Endothelial cell of umbilical vein (primary cell): ENCODE measurements at regions not wholly inside any gene's neighbourhood (a gene's known extent, or its start where the extent isn't known, plus 50 kb on each side); places are given as distances from the start of the nearest gene placed in this dataset.

Source experiments
- BruUV-seq: library from RNA; stranded (reverse); fragments of 400-500 nt; replicated peaks from 2 replicates; lab custom pipeline; 2021; lab: Mats Ljungman, UMichigan
- CTCF ChIA-PET: fragments of 300-600, 350-600 bp; sonication (Branson Sonifier 250); formaldehyde crosslinking; loops from one replicate; lab custom pipeline; 2021; ENCODE audit warnings: antibody characterized with exemption, inconsistent platforms; lab: Charles Lee
- POLR2A ChIA-PET: fragments of 300-600, 350-600 bp; sonication (Branson Sonifier 250); formaldehyde crosslinking; loops from one replicate; lab custom pipeline; 2021; ENCODE audit warnings: antibody characterized with exemption, inconsistent platforms; lab: Charles Lee
- DNase-seq: peaks from one replicate; pipeline ENCODE4 v3.0.0-alpha.2; 2011; ENCODE audit warnings: low read depth, low spot score
- FAIRE-seq: peaks from 2 replicates; lab custom pipeline; 2011; peaks lifted over from hg19 to GRCh38; lab: Jason Lieb, UNC
- H2AFZ ChIP-seq: 2 replicates; pipeline ENCODE4 v1.6.0; 2012; ENCODE audit warnings: low read depth, low read length, control low read depth, inconsistent platforms
- H3K27ac ChIP-seq: 2 replicates; pipeline ENCODE4 v1.5.1; 2011; ENCODE audit warnings: low read depth, mild to moderate bottlenecking, control low read depth, low read length, moderate library complexity; ENCODE audit not compliant: insufficient read depth
- H3K27me3 ChIP-seq, 2 experiments: 2 replicates each; pipeline versions ENCODE4 v1.6.0 to v1.6.1; 2011; ENCODE audit warnings: low read length in 2 of 2, mixed read lengths in 1 of 2; ENCODE audit not compliant: control insufficient read depth in 2 of 2, insufficient read depth in 2 of 2
- H3K36me3 ChIP-seq, 2 experiments: 2 replicates in 1 of 2; 3 replicates in 1 of 2; pipeline ENCODE4 v1.5.1; 2011; ENCODE audit warnings: low read length in 2 of 2, mild to moderate bottlenecking in 1 of 2, moderate library complexity in 1 of 2; ENCODE audit not compliant: control insufficient read depth in 2 of 2, insufficient read depth in 2 of 2; ENCODE audit errors: extremely low read depth in 1 of 2
- H3K4me1 ChIP-seq: 3 replicates; pipeline ENCODE4 v1.5.1; 2011; ENCODE audit warnings: mild to moderate bottlenecking, low read length; ENCODE audit not compliant: control insufficient read depth, insufficient read depth; ENCODE audit errors: extremely low read depth
- H3K4me2 ChIP-seq: 2 replicates; pipeline ENCODE4 v1.6.1; 2011; ENCODE audit warnings: low read length, control low read depth, mixed read lengths; ENCODE audit not compliant: insufficient read depth
- H3K4me3 ChIP-seq, 3 experiments: fragments of 200-600 bp in 1 of 3; sonication (generic), shearing (Covaris generic) in 1 of 3; replicated peaks in 1 of 3; 2 replicates each; pipeline ENCODE4 v1.5.1; 2011 to 2016; ENCODE audit warnings: control low read depth in 3 of 3, low read length in 3 of 3, mild to moderate bottlenecking in 2 of 3, inconsistent platforms in 1 of 3, low read depth in 1 of 3, moderate library complexity in 1 of 3; ENCODE audit not compliant: insufficient read depth in 1 of 3
- H3K79me2 ChIP-seq: 2 replicates; pipeline ENCODE4 v1.6.0; 2012; ENCODE audit warnings: low read length, inconsistent platforms; ENCODE audit not compliant: control insufficient read depth, insufficient read depth
- H3K9ac ChIP-seq: replicated peaks from 2 replicates; pipeline ENCODE3; 2011; ENCODE audit warnings: low read length, control low read depth; ENCODE audit not compliant: insufficient read depth; ENCODE audit errors: extremely low read depth
- H3K9me1 ChIP-seq: replicated peaks from 3 replicates; pipeline ENCODE4 v1.6.0; 2011; ENCODE audit warnings: mild to moderate bottlenecking, low read length; ENCODE audit not compliant: control insufficient read depth, insufficient read depth; ENCODE audit errors: extremely low read depth
- H3K9me3 ChIP-seq: replicated peaks from 2 replicates; pipeline ENCODE4 v1.5.1; 2012; ENCODE audit warnings: low read length, inconsistent platforms; ENCODE audit not compliant: control insufficient read depth, insufficient read depth
- H4K20me1 ChIP-seq: replicated peaks from 2 replicates; pipeline ENCODE3; 2011; ENCODE audit warnings: mild to moderate bottlenecking, low read length; ENCODE audit not compliant: control insufficient read depth, insufficient read depth; ENCODE audit errors: extremely low read depth
- CTCF ChIP-seq, 2 donors: IDR thresholded peaks; 1 replicate in 1 of 2; 2 replicates in 1 of 2; pipeline ENCODE4 v1.5.1; 2011; ENCODE audit warnings: low read length in 2 of 2, mild to moderate bottlenecking in 2 of 2, moderate library complexity in 2 of 2, control low read depth in 1 of 2, inconsistent platforms in 1 of 2, low read depth in 1 of 2; ENCODE audit not compliant: insufficient read depth in 1 of 2; ENCODE audit errors: extremely low read depth in 1 of 2
- EZH2 ChIP-seq: IDR thresholded peaks from 2 replicates; pipeline ENCODE4 v1.6.1; 2012; ENCODE audit warnings: borderline replicate concordance, low read depth, mild to moderate bottlenecking, moderate library complexity, low read length, inconsistent platforms; ENCODE audit not compliant: severe bottlenecking
- FOS ChIP-seq: IDR thresholded peaks from 2 replicates; pipeline ENCODE4 v1.6.1; 2011; ENCODE audit warnings: mild to moderate bottlenecking, low read length, moderate library complexity, borderline replicate concordance; ENCODE audit not compliant: insufficient read depth
- GATA2 ChIP-seq: IDR thresholded peaks from 2 replicates; pipeline ENCODE4 v1.7.0; 2011; ENCODE audit warnings: low read depth, mild to moderate bottlenecking, moderate library complexity, mixed read lengths, low read length; ENCODE audit not compliant: insufficient read length, insufficient read depth
- JUN ChIP-seq: IDR thresholded peaks from 2 replicates; pipeline ENCODE4 v1.6.1; 2011; ENCODE audit warnings: borderline replicate concordance, low read depth; ENCODE audit not compliant: insufficient read length, insufficient read depth
- MAX ChIP-seq: IDR thresholded peaks from 2 replicates; pipeline ENCODE4 v1.6.1; 2011; ENCODE audit not compliant: insufficient read depth, insufficient read length
- MYC ChIP-seq: IDR thresholded peaks from one replicate; pipeline ENCODE4 v1.6.1; 2011; ENCODE audit warnings: mild to moderate bottlenecking, low read depth, low read length
- POLR2A ChIP-seq: IDR thresholded peaks from 2 replicates; pipeline ENCODE4 v1.6.1; 2012; ENCODE audit warnings: low read depth, mild to moderate bottlenecking, control low read depth, low read length
- dilution Hi-C: fragments of 300-500 bp; cut with MboI; formaldehyde crosslinking; loops from one replicate; pipeline ENCODE4 v1.15.0; 2019; ENCODE audit warnings: low sequenced_read_pairs; ENCODE audit not compliant: extremely low pct_ligation_motif_present
- intact Hi-C: fragments of 100-400 bp; cut with micrococcal nuclease; formaldehyde crosslinking; loops from one replicate; pipeline ENCODE4 v1.10.0; 2022

GRCh38 chr15:69643971-69644370, 191.4 kb downstream of the RPLP1 start:
- H3K36me3 ChIP-seq: no peaks in the 10 kb centered on the region
- dilution Hi-C loops: no loop called here
- intact Hi-C loops: no loop called here
- CTCF ChIA-PET: no interaction called here
- FAIRE-seq (no peak), DNase-seq (no peak)
- no peaks in the 10 kb centered on the region for H4K20me1 ChIP-seq
- no peak overlapping the region for H3K4me3 ChIP-seq
- H3K27ac ChIP-seq: no peak overlapping the region
- no peaks in the 10 kb centered on the region for H3K9me1 ChIP-seq
- BruUV-seq: no TSS peak
- H3K9ac ChIP-seq: no peak overlapping the region
- H3K4me1 ChIP-seq: no peaks in the 10 kb centered on the region
- H2AFZ ChIP-seq: no peak overlapping the region
- H3K79me2 ChIP-seq: no peaks in the 10 kb centered on the region
- H3K27me3 ChIP-seq: peaks cover 5 to 6% of the 10 kb centered on the region in 2 experiments
- H3K9me3 ChIP-seq: no peaks in the 10 kb centered on the region
- H3K4me2 ChIP-seq: no peak overlapping the region
- POLR2A ChIA-PET: no interaction called here
- TF ChIP-seq EZH2 (no peak), MYC (no peak), POLR2A (no peak), CTCF (IDR thresholded peaks at IDR 0.05; ENCODE audit: extremely low read depth in 1 of 2, insufficient read depth in 1 of 2, low read depth in 1 of 2, low read length in 2 of 2) (no peak), MAX (no peak), FOS (no peak)

GRCh38 chr15:69644876-69645275, 192.3 kb downstream of the RPLP1 start:
- DNase-seq (no peak), FAIRE-seq (no peak)
- H3K4me1 ChIP-seq: no peaks in the 10 kb centered on the region
- H3K27me3 ChIP-seq: peaks cover 5 to 6% of the 10 kb centered on the region in 2 experiments
- H3K27ac ChIP-seq: no peak overlapping the region
- TF ChIP-seq MAX (no peak), CTCF (IDR thresholded peaks at IDR 0.05; ENCODE audit: extremely low read depth in 1 of 2, insufficient read depth in 1 of 2, low read depth in 1 of 2, low read length in 2 of 2) (no peak), JUN (no peak), FOS (no peak), GATA2 (no peak), EZH2 (no peak)
- no peak overlapping the region for H3K9ac ChIP-seq
- BruUV-seq: no TSS peak
- no peaks in the 10 kb centered on the region for H3K9me3 ChIP-seq
- CTCF ChIA-PET: no interaction called here
- H3K4me2 ChIP-seq: no peak overlapping the region
- no peaks in the 10 kb centered on the region for H3K9me1 ChIP-seq
- POLR2A ChIA-PET: no interaction called here
- H2AFZ ChIP-seq: no peak overlapping the region
- H4K20me1 ChIP-seq: no peaks in the 10 kb centered on the region
- no peaks in the 10 kb centered on the region for H3K79me2 ChIP-seq
- intact Hi-C loops: no loop called here
- H3K4me3 ChIP-seq: no peak overlapping the region
- no peaks in the 10 kb centered on the region for H3K36me3 ChIP-seq
- dilution Hi-C loops: no loop called here
